Vagina (tissue), 2 donors: ENCODE measurements at regions not wholly inside any gene's neighbourhood (a gene's known extent, or its start where the extent isn't known, plus 50 kb on each side); places are given as distances from the start of the nearest gene placed in this dataset. TPM values are rescaled to one million over a fixed set of nuclear protein-coding genes. Genes with fewer than 3 reads are reported as not detected.

ENCODE experiments used
- DNase-seq, 2 donors: peaks; one replicate each; pipeline ENCODE4 v3.0.0-alpha.2; 2017; ENCODE audit errors: extremely low spot score in 2 of 2
- H3K27ac ChIP-seq: fragments of 200-600 bp; sonication (generic); one replicate; pipeline ENCODE4 v1.5.1; 2019
- H3K27me3 ChIP-seq: fragments of 200-600 bp; sonication (generic); one replicate; pipeline ENCODE4 v1.5.1; 2019
- H3K36me3 ChIP-seq, 2 donors: fragments of 200-600 bp; sonication (generic); one replicate each; pipeline ENCODE4 v1.5.1; 2017 to 2019
- H3K4me1 ChIP-seq: fragments of 200-600 bp; sonication (generic); one replicate; pipeline ENCODE4 v1.5.1; 2019
- H3K4me3 ChIP-seq, 2 donors: fragments of 200-600 bp; sonication (generic); 1 replicate in 1 of 2; 2 replicates in 1 of 2; pipeline ENCODE4 v1.5.1; 2016 to 2019
- H3K9me3 ChIP-seq: fragments of 200-600 bp; sonication (generic); one replicate; pipeline ENCODE4 v1.5.1; 2019
- CTCF ChIP-seq, 3 experiments: fragments of 450-650 bp in 2 of 3; fragments of 200-600 bp in 1 of 3; sonication (generic) in 1 of 3; IDR thresholded peaks; one replicate each; pipeline ENCODE4 v1.5.1; 2017 to 2019; ENCODE audit warnings: antibody characterized with exemption in 3 of 3, mild to moderate bottlenecking in 2 of 3, moderate library complexity in 2 of 3
- POLR2A ChIP-seq, 2 donors: fragments of 450-650 bp; IDR thresholded peaks; one replicate each; pipeline ENCODE4 v1.6.1; 2017; ENCODE audit warnings: antibody characterized with exemption in 2 of 2, mild to moderate bottlenecking in 2 of 2, moderate library complexity in 2 of 2
- POLR2AphosphoS5 ChIP-seq, 2 donors: sonication (generic); formaldehyde crosslinking; IDR thresholded peaks; one replicate each; pipeline ENCODE4 v1.9.0; 2017; ENCODE audit warnings: antibody characterized with exemption in 2 of 2, mild to moderate bottlenecking in 2 of 2, low read depth in 1 of 2; ENCODE audit not compliant: insufficient read depth in 1 of 2
- intact Hi-C: fragments of 100-400 bp; cut with DNase I; formaldehyde crosslinking; loops from one replicate; pipeline ENCODE4 v1.15.1; 2023
- small RNA-seq: library from RNA; depleted of rRNA; stranded (forward); fragments of <200 nt; gene quantifications from one replicate; pipeline ENCODE3, GENCODE V24; 2016

- TF ChIP-seq CTCF (IDR thresholded peaks at IDR 0.05) (no peak), POLR2AphosphoS5 (IDR thresholded peaks at IDR 0.05; ENCODE audit: insufficient read depth in 1 of 2, low read depth in 1 of 2) (no peak), POLR2A (IDR thresholded peaks at IDR 0.05) (no peak)
- Histone ChIP-seq H3K27me3 (peaks cover 4% of the 10 kb centered on the region), H3K36me3 (no peaks in the 10 kb centered on the region), H3K4me3 (no peak overlapping the region), H3K27ac (no peak overlapping the region), H3K4me1 (no peaks in the 10 kb centered on the region), H3K9me3 (no peaks in the 10 kb centered on the region)
- DNase-seq: peak in 1 of 2 donors; percentile 31
- intact Hi-C loops: loop anchor here (5.0 kb wide), 1 partner anchor 1968 kb away; no protein-coding TSS in a partner anchor
These were observed 143.2 kb downstream of the PTPRU start for GRCh38 chr1:29379443-29380073.

Small RNAs in the stretch of these regions (small RNA-seq; reads per million reads assigned to genes)
- not detected for gene AL021921.1
